HL-60 (cell line): ENCODE measurements at regions not wholly inside any gene's neighbourhood (a gene's known extent, or its start where the extent isn't known, plus 50 kb on each side); places are given as distances from the start of the nearest gene placed in this dataset.

ENCODE experiments used
- CTCF ChIP-seq: IDR thresholded peaks from one replicate; pipeline ENCODE4 v1.5.1; 2011; ENCODE audit warnings: low read length, control low read depth, inconsistent platforms; ENCODE audit not compliant: insufficient read depth
- REST ChIP-seq: IDR thresholded peaks from 2 replicates; pipeline ENCODE4 v1.6.1; 2012; ENCODE audit warnings: low read depth; ENCODE audit not compliant: insufficient replicate concordance

GRCh38 chr3:71847794-71848193, 62.8 kb upstream of the PROK2 start:
- TF ChIP-seq CTCF (no peak), REST (no peak)
